Trophoblast cell (in vitro differentiated cells and primary cell): ENCODE measurements at regions not wholly inside any gene's neighbourhood (a gene's known extent, or its start where the extent isn't known, plus 50 kb on each side); places are given as distances from the start of the nearest gene placed in this dataset.
"Not testable (repeated sequence)": the region's sequence is repeated elsewhere in the genome, so short reads cannot be mapped to it uniquely, and the experiment has no call there.

Source experiments
- DNase-seq, 2 donors: peaks; one replicate each; pipeline ENCODE4 v3.0.0-alpha.2; 2016
- H2AFZ ChIP-seq: 2 replicates; pipeline ENCODE4 v1.6.1; 2013; ENCODE audit warnings: low read length, moderate library complexity, mild to moderate bottlenecking; ENCODE audit not compliant: insufficient read depth, poor library complexity
- H2AK5ac ChIP-seq: 2 replicates; pipeline ENCODE4 v1.6.1; 2013; ENCODE audit warnings: mild to moderate bottlenecking, low read length
- H2BK120ac ChIP-seq: 2 replicates; pipeline ENCODE4 v1.6.1; 2013; ENCODE audit warnings: low read length, mild to moderate bottlenecking, moderate library complexity; ENCODE audit not compliant: insufficient read depth, poor library complexity
- H2BK12ac ChIP-seq: 2 replicates; pipeline ENCODE4 v1.6.1; 2013; ENCODE audit warnings: mild to moderate bottlenecking, low read length, moderate library complexity
- H2BK5ac ChIP-seq: 2 replicates; pipeline ENCODE4 v1.6.1; 2013; ENCODE audit warnings: low read length, low read depth, moderate library complexity, mild to moderate bottlenecking; ENCODE audit not compliant: poor library complexity
- H3K14ac ChIP-seq: 2 replicates; pipeline ENCODE4 v1.6.1; 2013; ENCODE audit warnings: mild to moderate bottlenecking, low read length
- H3K18ac ChIP-seq: 2 replicates; pipeline ENCODE4 v1.6.1; 2013; ENCODE audit warnings: mild to moderate bottlenecking, low read length
- H3K23ac ChIP-seq: 2 replicates; pipeline ENCODE4 v1.6.1; 2013; ENCODE audit warnings: low read length
- H3K27ac ChIP-seq: 2 replicates; pipeline ENCODE4 v1.5.1; 2013; ENCODE audit warnings: low read depth, mild to moderate bottlenecking, inconsistent platforms, low read length, moderate library complexity
- H3K27me3 ChIP-seq: 2 replicates; pipeline ENCODE4 v1.6.1; 2013; ENCODE audit warnings: inconsistent platforms, mild to moderate bottlenecking, low read length, moderate library complexity; ENCODE audit not compliant: insufficient read depth
- H3K36me3 ChIP-seq, 2 experiments: 1 replicate in 1 of 2; 2 replicates in 1 of 2; pipeline ENCODE4 v1.6.1; 2013; ENCODE audit warnings: low read length in 2 of 2, mild to moderate bottlenecking in 2 of 2, moderate library complexity in 1 of 2; ENCODE audit not compliant: insufficient read depth in 2 of 2, control insufficient read depth in 1 of 2
- H3K4ac ChIP-seq: 2 replicates; pipeline ENCODE4 v1.6.1; 2013; ENCODE audit warnings: low read depth, mild to moderate bottlenecking, low read length, moderate library complexity
- H3K4me1 ChIP-seq, 2 experiments: 1 replicate in 1 of 2; 2 replicates in 1 of 2; pipeline ENCODE4 v1.6.1; 2013; ENCODE audit warnings: low read length in 2 of 2, mild to moderate bottlenecking in 2 of 2, moderate library complexity in 1 of 2; ENCODE audit not compliant: insufficient read depth in 2 of 2, control insufficient read depth in 1 of 2
- H3K4me2 ChIP-seq: 2 replicates; pipeline ENCODE4 v1.6.1; 2013; ENCODE audit warnings: inconsistent platforms, mild to moderate bottlenecking, low read length, moderate library complexity
- H3K4me3 ChIP-seq: 2 replicates; pipeline ENCODE4 v1.5.1; 2013; ENCODE audit warnings: mild to moderate bottlenecking, low read depth, low read length, inconsistent platforms
- H3K79me1 ChIP-seq: one replicate; pipeline ENCODE4 v1.6.1; 2013; ENCODE audit warnings: low read length
- H3K79me2 ChIP-seq: 2 replicates; pipeline ENCODE4 v1.6.1; 2013; ENCODE audit warnings: low read length, mild to moderate bottlenecking; ENCODE audit not compliant: control insufficient read depth, insufficient read depth, poor library complexity
- H3K9ac ChIP-seq: 2 replicates; pipeline ENCODE4 v1.6.1; 2013; ENCODE audit warnings: mild to moderate bottlenecking, low read length
- H3K9me3 ChIP-seq: 2 replicates; pipeline ENCODE4 v1.6.1; 2013; ENCODE audit warnings: low read depth, mild to moderate bottlenecking, control low read depth, inconsistent platforms, low read length; ENCODE audit not compliant: insufficient read depth
- H4K12ac ChIP-seq: 2 replicates; pipeline ENCODE4 v1.6.1; 2013; ENCODE audit warnings: low read depth, mild to moderate bottlenecking, low read length, moderate library complexity
- H4K8ac ChIP-seq: 2 replicates; pipeline ENCODE4 v1.6.1; 2013; ENCODE audit warnings: low read depth, mild to moderate bottlenecking, low read length, moderate library complexity
- H4K91ac ChIP-seq: one replicate; pipeline ENCODE4 v1.6.1; 2013; ENCODE audit warnings: low read depth, mild to moderate bottlenecking, low read length, moderate library complexity
- WGBS: extraction: QIAGEN DNeasy Blood & Tissue Kit; methylation state at CpG from one replicate; pipeline ENCODE4 v1.1.7; 2013; ENCODE audit warnings: missing lambda C conversion rate; ENCODE audit not compliant: insufficient read length, insufficient coverage; ENCODE audit errors: extremely low coverage; 5-methylcytosine and 5-hydroxymethylcytosine counted together

DNA sequence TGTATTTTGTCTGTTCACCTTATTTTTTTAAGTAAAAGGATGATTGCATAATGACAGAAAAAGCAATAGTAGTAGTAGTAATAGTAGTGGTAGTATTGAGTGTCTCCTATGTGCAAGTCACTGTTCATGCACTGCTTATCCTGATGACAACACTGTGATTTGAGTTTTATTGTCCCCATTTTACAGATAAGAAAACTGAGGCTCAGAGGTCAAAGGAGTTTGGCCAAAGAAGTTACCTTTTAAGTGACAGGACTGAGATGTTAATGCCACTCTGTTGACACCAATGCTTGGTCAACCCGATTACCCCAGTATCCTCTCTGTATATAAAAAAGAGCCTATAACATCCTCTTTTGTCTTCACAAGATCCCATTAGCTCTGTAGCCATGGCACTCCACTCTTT is 100.5 kb upstream of the FRMPD3 start:
- no peak for DNase-seq
- no peak overlapping the region for H3K9ac ChIP-seq
- WGBS = no CpG with 5 or more reads among the region's 1 CpG
- no peak overlapping the region for H3K27ac ChIP-seq
- H3K27me3 ChIP-seq = no peaks in the 10 kb centered on the region
- H2AFZ ChIP-seq = no peak overlapping the region
- H3K4me3 ChIP-seq = no peak overlapping the region
- no peak overlapping the region for H3K18ac ChIP-seq
- no peaks in the 10 kb centered on the region for H3K79me2 ChIP-seq
- H3K9me3 ChIP-seq = no peaks in the 10 kb centered on the region
- no peak overlapping the region for H4K8ac ChIP-seq
- H3K4me1 ChIP-seq = no peaks in the 10 kb centered on the region
- H4K91ac ChIP-seq = no peak overlapping the region
- no peak overlapping the region for H2BK120ac ChIP-seq
- no peak overlapping the region for H2BK12ac ChIP-seq
- H3K14ac ChIP-seq = no peak overlapping the region
- no peak overlapping the region for H3K4ac ChIP-seq
- no peak overlapping the region for H3K4me2 ChIP-seq
- no peak overlapping the region for H2AK5ac ChIP-seq
- H3K79me1 ChIP-seq = no peaks in the 10 kb centered on the region
- H4K12ac ChIP-seq = no peak overlapping the region
- no peak overlapping the region for H2BK5ac ChIP-seq
- H3K36me3 ChIP-seq = no peaks in the 10 kb centered on the region
- H3K23ac ChIP-seq = no peak overlapping the region

DNA sequence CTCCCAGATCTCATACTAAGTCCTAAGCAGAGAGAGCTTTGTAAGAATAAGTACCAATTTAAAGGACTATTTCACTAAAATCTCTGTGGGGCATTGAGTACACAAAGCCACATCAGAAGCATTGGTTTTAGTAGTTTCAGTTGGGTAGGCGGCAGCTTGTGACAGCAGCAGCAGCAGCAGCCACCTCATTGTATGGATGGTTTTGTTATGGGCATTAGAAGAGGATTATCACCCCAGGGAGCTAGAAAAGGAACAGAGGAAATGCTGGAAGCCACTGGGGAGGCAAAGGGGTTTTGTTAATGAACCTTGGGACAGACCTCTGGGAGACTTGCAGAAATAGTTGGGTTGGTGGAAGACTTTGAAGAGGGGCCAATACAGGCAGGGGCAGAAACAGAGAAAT is 93.9 kb upstream of the FRMPD3 start:
- Histone ChIP-seq H3K27ac (no peak overlapping the region), H3K23ac (no peak overlapping the region), H3K36me3 (no peaks in the 10 kb centered on the region), H2BK5ac (no peak overlapping the region), H3K27me3 (no peaks in the 10 kb centered on the region), H3K9ac (no peak overlapping the region), H2AFZ (no peak overlapping the region), H2AK5ac (no peak overlapping the region), H3K4ac (no peak overlapping the region), H3K4me3 (no peak overlapping the region), H3K14ac (no peak overlapping the region), H3K9me3 (no peaks in the 10 kb centered on the region), H4K91ac (no peak overlapping the region), H3K4me2 (no peak overlapping the region), H2BK120ac (no peak overlapping the region), H3K4me1 (peaks cover 0 to 2% of the 10 kb centered on the region in 2 experiments), H2BK12ac (no peak overlapping the region), H3K18ac (no peak overlapping the region), H4K8ac (no peak overlapping the region), H3K79me1 (no peaks in the 10 kb centered on the region), H3K79me2 (no peaks in the 10 kb centered on the region), H4K12ac (no peak overlapping the region)
- no CpG with 5 or more reads among the region's 1 CpG for WGBS
- DNase-seq = no peak

GRCh38 chrX:107360788-107361360 is 88.6 kb upstream of the FRMPD3 start:
- whole genome bisulfite sequencing = no CpG with 5 or more reads among the region's 2 CpGs
- H3K79me1 ChIP-seq = no peaks in the 10 kb centered on the region
- no peak overlapping the region for H3K4me2 ChIP-seq
- H3K79me2 ChIP-seq = no peaks in the 10 kb centered on the region
- no peak overlapping the region for H2BK12ac ChIP-seq
- no peak overlapping the region for H3K23ac ChIP-seq
- no peaks in the 10 kb centered on the region for H3K9me3 ChIP-seq
- no peak overlapping the region for H3K14ac ChIP-seq
- H3K4me3 ChIP-seq = no peak overlapping the region
- H4K91ac ChIP-seq = no peak overlapping the region
- no peak overlapping the region for H3K9ac ChIP-seq
- no peak overlapping the region for H4K12ac ChIP-seq
- no peak overlapping the region for H3K18ac ChIP-seq
- H3K27me3 ChIP-seq = no peaks in the 10 kb centered on the region
- H4K8ac ChIP-seq = no peak overlapping the region
- no peak overlapping the region for H2BK5ac ChIP-seq
- no peak overlapping the region for H3K4ac ChIP-seq
- H3K4me1 ChIP-seq = peaks cover 0 to 2% of the 10 kb centered on the region in 2 experiments
- no peak for DNase-seq
- no peak overlapping the region for H2AK5ac ChIP-seq
- no peaks in the 10 kb centered on the region for H3K36me3 ChIP-seq
- no peak overlapping the region for H3K27ac ChIP-seq
- no peak overlapping the region for H2BK120ac ChIP-seq
- H2AFZ ChIP-seq = no peak overlapping the region

- H2AK5ac ChIP-seq, H3K27ac ChIP-seq, H3K9me3 ChIP-seq, DNase-seq, H3K36me3 ChIP-seq, H4K91ac ChIP-seq, H4K12ac ChIP-seq, H3K23ac ChIP-seq, H3K27me3 ChIP-seq, H3K14ac ChIP-seq, H3K9ac ChIP-seq, H3K79me1 ChIP-seq, H3K4me1 ChIP-seq, H2BK120ac ChIP-seq, H2BK12ac ChIP-seq, H3K4me3 ChIP-seq, H3K79me2 ChIP-seq, H2AFZ ChIP-seq, H4K8ac ChIP-seq, H2BK5ac ChIP-seq, H3K4me2 ChIP-seq, H3K4ac ChIP-seq, H3K18ac ChIP-seq: not testable (repeated sequence)
- no CpG with 5 or more reads among the region's 3 CpGs for WGBS
Observed at GRCh38 chrX:107370185-107370584, 79.3 kb upstream of the FRMPD3 start.
